ENCODE measurements at regions not wholly inside any gene's neighbourhood (a gene's known extent, or its start where the extent isn't known, plus 50 kb on each side); places are given as distances from the start of the nearest gene placed in this dataset.

DNA sequence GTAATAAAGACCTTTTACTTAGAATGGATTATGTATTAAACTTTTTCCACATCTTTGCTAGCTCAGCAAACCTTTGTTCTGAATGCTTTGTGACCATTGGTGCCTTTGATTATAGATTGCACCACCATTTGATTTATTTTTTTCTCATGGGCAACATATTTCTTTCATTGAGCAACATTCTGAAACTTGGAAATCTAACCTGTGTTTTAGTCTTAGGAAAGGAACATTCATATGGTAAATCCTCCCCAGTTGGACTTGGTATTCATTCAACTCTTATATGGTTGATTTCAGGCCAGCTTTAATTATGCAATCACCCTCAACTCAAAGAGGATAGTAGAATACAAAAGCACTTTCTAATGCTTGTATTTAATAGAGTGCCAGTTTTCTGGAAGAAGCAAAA, 1077.9 kb upstream of the ZEB2 start:
- no peak for DNase-seq (ENCODE audit: extremely low spot score)
- CTCF ChIA-PET, result no interaction called here
- TF ChIP-seq, protein P1, sequence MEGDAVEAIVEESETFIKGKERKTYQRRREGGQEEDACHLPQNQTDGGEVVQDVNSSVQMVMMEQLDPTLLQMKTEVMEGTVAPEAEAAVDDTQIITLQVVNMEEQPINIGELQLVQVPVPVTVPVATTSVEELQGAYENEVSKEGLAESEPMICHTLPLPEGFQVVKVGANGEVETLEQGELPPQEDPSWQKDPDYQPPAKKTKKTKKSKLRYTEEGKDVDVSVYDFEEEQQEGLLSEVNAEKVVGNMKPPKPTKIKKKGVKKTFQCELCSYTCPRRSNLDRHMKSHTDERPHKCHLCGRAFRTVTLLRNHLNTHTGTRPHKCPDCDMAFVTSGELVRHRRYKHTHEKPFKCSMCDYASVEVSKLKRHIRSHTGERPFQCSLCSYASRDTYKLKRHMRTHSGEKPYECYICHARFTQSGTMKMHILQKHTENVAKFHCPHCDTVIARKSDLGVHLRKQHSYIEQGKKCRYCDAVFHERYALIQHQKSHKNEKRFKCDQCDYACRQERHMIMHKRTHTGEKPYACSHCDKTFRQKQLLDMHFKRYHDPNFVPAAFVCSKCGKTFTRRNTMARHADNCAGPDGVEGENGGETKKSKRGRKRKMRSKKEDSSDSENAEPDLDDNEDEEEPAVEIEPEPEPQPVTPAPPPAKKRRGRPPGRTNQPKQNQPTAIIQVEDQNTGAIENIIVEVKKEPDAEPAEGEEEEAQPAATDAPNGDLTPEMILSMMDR (IDR thresholded peaks at IDR 0.05; ENCODE audit: control extremely low read depth, extremely low read depth, low read depth, missing control alignments), result no peak
- POLR2A ChIA-PET, result no interaction called here

DNA sequence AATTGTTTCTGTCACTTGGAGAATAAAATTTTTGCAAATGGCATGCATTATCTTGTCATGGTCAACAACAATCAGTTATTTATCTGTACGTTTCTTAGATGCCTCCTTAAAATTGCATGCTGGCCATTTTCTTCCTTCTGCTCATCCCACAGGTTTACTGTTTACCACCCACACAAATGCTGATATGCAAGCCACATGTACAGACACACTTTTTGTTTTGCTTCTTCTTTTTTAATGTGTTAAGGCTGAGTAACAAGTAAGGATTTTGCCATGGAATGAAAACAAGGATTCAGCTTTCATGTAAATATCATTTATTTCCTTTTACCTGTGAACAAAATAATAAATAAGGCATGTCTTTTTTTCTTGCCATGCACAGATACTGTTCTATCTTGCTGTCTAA, 1077.1 kb upstream of the ZEB2 start:
- no peak for DNase-seq (ENCODE audit: extremely low spot score)
- ChIA-PET POLR2A (no interaction called here), CTCF (no interaction called here)
- TF ChIP-seq, protein P1 (IDR thresholded peaks at IDR 0.05; ENCODE audit: control extremely low read depth, extremely low read depth, low read depth, missing control alignments), result no peak

DNA sequence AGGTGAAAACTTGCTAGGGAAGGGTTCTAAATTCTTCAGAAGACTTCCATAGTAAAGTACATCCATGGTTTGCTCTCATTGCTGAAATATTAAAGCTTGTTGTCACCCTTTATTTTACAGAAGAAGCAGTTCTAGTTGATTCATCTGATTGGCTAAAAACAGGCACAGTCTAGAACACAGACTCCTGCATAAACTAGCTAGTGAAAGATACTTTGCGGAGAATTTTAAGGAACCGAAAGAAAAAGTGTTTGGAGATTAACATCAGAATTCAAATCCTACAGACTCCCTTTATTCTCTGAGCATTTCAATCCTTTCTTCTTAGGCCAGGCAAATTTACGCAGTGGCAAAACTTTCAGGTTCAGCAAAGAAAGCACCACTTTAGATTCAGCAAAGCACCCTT, 1076.5 kb upstream of the ZEB2 start:
- ChIA-PET CTCF (no interaction called here), POLR2A (no interaction called here)
- TF ChIP-seq, protein P1 (IDR thresholded peaks at IDR 0.05; ENCODE audit: control extremely low read depth, extremely low read depth, low read depth, missing control alignments), result no peak
- DNase-seq (ENCODE audit: extremely low spot score), result no peak

DNA sequence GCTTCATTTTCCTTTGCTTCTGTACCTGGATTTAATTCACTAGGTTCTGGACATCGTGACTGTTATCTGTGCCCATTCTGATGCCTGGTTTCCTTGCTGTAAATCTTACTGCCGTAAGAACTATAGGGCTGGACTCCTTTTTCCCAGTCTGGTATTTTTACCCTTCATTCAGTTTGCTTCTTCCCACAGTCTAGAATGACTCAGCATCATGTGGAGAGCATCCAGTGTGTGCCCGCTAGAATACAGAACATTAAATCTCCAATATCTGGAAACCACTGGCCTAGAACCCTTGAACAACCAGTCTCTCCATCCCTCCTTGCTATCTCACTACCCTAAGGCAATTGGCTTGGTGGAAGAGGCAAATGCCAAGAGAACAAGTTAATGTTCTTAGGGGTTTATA, 1075.4 kb upstream of the ZEB2 start:
- CTCF ChIA-PET, result no interaction called here
- DNase-seq (ENCODE audit: extremely low spot score), result no peak
- TF ChIP-seq, protein P1 (IDR thresholded peaks at IDR 0.05; ENCODE audit: control extremely low read depth, extremely low read depth, low read depth, missing control alignments), result no peak
- POLR2A ChIA-PET, result no interaction called here

DNA sequence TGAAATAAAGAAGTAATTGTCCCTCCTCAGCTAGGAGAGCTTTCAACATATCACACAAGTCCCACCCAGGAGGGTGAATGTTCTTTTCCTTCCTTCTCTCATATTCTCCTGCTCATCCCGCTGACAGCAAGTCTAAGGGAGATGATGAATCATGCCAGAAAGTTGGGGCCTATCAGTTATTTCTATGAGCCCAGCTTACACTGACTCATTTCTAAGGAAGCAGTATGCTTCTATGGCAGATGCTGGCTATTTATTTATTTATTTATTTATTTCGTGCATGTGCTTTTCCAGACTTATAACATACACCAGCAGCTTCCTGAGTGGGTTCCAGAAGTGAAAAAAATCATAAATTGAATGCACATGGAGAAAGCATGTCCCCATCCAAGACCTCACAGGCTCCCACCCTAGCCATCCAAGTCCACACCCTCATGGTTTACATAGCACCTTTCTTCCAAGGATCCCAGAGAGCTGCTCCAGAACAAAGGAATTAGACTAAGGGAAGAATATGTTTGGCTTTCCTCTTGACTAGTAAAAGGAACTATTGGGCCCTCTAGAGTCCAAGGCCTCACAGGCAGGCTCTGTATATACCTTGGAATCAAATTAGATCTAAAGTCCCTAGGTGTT, 1074.2 kb upstream of the ZEB2 start:
- CTCF ChIA-PET, result no interaction called here
- no peak for DNase-seq (ENCODE audit: extremely low spot score)
- TF ChIP-seq, protein P1 (IDR thresholded peaks at IDR 0.05; ENCODE audit: control extremely low read depth, extremely low read depth, low read depth, missing control alignments), result no peak
- POLR2A ChIA-PET, result no interaction called here

DNA sequence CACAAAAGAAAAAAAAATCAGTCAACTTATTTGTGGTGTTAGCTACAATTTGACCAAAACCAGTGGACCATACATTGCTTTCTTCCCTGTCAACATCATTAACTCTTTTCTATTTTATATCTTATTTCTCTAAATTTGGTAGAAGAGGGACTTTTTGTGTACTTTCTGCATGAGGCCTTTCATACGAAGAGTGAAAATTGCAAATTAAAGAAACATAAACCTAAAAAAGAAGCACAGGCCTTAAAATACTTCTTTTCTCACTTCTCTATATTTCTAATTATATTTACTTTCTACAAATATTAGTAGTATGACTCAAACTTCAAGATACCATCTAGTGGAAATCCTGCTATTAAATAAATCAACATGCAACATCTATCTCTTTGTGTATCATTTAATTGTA, 1073.4 kb upstream of the ZEB2 start:
- POLR2A ChIA-PET, result no interaction called here
- peak; percentile 5 for DNase-seq (ENCODE audit: extremely low spot score)
- TF ChIP-seq, protein P1 (IDR thresholded peaks at IDR 0.05; ENCODE audit: control extremely low read depth, extremely low read depth, low read depth, missing control alignments), result no peak
- CTCF ChIA-PET, result interaction anchor here (1.5 kb wide), 1 partner anchor 12 kb away, joined by 3 read pairs; no protein-coding TSS in a partner anchor
